CD4-positive, alpha-beta T cell treated with Interleukin-4 for 4 hours (primary cell): ENCODE measurements at regions not wholly inside any gene's neighbourhood (a gene's known extent, or its start where the extent isn't known, plus 50 kb on each side); places are given as distances from the start of the nearest gene placed in this dataset.

ENCODE experiments used
- DNase-seq: peaks from one replicate; pipeline ENCODE4 v3.0.0-alpha.2; 2020

DNA sequence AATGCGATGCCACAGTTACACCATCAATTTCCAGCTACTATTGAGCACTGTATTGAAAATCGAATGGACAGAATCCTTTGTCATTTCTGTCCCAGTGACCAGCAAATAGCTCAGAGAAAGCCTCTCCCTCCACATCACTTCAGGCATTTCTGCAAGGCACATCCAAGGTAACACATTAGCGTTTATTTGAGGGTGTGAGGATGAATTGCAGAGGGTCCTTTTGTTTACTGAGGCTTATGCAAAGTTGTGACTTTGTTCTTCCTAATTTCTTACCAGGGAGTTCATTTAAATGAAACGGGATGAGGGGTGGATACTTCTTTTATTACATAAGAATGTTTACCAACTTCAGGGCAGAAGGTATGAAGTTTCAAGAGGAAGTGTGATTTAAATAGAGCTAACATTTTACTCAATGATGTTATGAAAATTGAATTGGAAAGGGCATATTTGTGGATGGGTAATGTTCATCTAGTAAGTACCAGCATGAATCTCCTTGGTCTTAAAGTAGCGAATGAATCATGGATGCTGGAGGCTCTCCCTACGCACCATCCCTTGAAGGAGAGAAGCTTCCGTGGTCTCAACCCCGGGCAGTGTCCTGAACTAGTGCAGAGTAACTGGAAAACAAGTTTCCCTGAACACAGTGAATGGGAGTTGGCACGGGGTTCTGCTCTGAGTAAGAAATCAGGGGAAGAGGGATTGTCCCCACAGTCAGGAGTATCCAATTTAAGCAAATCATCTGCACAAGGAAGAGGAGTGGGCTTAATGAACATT, 756.5 kb downstream of the GALR1 start:
- DNase-seq, result no peak

DNA sequence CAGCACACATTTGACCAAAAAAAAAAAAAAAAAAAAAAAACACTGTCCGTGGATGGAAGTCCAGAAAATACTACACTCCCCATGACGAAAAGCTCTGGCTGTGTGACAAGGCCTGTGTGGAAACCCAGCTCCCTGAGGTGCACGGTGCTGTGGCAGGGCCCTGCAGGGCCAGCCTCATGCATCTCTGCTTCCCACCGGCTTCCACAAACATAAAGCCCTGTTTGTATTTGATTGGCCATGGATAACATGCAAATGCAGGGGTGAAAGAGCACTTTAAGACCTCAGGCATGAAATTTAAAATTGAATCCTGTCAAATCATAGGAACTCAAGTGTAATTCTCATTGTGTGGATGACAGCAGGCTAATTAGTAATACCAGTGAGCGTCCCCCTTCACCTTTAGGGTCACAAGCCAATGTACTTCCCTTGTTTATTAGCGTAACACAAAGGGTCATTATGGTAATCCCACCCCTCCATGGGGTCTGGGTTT, 757.2 kb downstream of the GALR1 start:
- no peak for DNase-seq

DNA sequence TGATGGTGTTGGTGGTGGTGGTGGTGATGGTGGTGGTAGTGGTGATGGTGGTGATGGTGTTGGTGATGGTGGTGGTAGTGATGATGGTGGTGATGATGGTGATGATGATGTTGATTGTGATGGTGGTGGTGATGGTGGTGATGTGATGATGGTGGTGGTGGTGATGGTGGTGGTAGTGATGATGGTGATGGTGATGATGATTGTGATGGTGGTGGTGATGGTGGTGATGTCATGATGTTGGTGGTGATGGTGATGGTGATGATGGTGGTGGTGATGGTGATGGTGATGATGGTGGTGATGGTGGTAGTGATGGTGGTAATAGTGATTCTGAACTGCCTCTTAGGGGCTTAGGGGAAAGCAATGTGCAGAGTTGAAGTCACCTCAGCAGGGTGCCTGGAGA, 760.7 kb downstream of the GALR1 start:
- no peak for DNase-seq

DNA sequence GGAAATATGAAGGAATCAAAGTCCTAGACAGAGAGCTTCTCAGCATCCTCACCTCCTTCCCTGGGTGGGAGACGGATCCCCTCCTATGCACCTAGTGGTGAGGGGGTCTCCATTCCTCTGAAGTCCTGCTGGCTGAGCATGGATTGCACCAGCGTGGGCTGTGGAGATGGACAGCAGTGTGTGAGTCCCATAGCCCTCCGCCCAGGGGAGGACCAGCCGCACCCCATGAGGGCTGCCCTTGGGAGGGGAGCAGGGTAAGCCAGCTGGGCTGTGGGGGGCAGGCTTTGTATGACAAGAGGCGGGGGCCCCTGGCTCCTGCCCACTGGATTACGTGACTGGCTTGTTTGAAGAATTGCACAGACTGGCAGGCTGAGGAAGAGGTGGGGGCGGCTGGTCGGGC, 768.2 kb downstream of the GALR1 start:
- DNase-seq, result no peak

DNA sequence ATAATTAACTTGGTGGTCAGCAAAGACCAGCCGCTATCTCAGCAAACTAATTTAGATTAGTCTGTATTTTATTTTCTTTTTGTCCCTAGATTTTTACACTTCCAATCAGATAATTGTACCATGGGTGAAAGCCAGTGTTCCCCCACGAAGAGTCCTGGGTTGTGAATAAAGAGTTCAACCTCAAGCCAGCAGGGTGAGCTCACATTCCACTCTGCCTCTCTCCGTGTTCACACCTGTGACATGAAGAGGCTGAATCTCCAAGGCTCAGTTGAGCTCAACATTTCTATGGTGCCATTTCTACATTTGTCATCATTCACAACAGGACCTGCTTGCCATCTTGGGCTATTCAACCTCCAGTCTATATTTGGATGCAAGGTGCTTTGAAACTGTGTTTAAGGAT, 771.5 kb downstream of the GALR1 start:
- no peak for DNase-seq

DNA sequence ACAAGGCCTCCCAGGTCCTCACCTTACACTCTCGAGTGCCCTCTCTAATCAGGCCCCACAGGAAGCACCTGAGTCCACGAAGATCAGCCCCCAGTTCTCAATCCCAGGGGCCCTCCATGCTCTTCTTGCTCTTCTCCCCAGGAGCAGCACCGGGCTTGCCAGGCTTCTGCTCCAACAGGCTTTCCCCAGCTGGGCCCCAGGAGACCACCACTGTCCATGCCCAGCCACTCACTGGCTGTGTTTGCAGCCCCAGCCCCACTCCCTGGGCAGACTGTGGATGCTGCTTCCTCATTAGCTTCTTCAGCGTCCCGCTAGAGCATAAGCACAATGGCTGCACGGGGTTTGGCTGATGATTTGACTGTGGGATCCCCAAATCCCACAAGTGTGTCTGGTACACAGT, 781.9 kb downstream of the GALR1 start:
- DNase-seq, result no peak

DNA sequence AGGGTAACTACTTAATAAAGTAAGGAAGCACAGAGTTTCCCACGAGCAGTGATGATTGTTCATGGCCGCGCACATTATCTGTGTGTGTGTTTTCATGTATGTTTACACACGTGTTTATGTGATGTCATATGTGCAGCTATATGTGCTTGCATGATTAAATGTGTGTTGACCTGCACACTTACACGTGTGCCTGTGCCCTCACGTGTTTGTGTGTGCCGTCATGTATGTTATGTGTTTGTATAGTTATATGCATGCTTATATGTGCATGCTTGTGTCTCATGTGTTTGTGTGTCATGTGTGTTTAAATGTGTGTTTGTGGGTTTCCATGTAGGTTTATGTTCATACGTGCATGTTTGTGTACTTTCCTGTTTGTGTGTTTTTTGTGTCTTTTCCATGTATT, 782.3 kb downstream of the GALR1 start:
- no peak for DNase-seq

DNA sequence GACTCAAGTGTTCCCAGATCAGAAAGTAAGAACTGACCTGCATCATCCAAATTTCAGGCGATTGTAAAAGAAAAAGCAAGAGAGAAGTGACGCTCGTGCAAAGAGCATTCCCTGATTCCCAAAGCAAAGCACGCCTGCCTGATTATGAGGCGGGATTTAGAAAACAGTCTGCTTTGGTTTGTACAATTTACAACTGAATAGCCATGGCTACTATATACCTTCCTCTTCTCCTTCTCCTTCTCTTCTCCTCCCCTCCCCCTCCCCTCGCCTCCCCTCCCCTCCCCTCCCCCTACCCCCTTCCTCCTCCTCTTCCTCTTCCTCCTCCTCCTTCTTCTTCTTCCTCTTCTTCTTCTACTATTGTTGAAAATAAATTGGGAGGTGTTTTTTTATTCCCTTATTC, 782.9 kb downstream of the GALR1 start:
- DNase-seq, result no peak

DNA sequence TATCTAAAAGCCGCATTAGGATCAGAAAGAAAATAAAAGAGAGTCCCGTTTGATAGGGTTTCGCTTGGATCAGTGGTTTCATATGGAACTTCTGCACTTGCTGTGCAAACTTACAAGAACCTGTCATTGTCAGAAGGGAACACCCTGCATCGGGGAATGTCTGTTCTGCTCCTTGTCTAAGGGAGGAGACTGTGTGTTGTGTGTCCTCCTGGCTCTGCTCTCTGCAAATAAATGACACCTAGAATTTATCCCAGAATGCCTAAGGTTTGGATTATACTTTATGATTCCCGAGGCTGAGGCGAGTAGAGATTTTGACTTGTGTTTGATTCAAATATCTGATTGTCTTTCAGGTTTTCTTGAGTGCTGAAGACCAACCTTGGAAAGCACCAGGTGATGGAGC, 785.1 kb downstream of the GALR1 start:
- DNase-seq, result no peak

DNA sequence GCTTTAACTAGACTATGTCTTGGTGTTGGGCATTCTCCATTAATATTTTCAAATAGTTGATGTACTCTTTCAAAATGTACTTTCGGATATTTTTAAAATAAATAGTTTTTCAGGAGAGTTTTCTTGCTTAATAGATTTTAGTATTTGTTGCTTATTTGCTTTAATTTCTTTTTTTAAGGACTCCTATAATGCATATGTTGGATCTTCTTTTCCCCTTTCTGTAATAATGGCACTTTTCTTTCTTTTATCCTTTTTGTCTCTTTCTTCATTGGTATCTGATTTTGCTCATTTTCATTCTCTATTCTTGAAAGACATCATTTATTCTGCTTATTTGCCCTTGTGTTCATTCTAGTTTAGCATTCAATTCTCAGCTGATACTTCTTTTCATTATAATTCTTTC, 791.6 kb downstream of the GALR1 start:
- DNase-seq, result no peak

DNA sequence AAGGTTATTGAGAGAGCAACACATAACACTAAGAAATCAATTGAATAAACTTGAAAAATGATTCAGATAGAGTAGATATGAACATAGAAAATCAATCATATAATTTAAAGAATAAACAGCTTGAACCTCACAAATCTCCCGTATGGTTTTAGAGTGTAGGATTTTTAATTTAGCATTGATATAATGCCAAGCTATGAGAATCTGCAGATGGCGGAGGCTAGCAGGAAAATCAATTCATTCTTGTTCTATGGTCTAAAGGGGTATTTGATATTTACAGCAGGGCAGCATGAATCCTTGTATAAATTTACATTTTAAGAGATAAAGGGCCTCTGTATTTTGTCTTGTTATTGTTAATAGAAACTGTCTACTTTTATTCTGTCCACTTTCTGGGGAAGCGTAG, 797.0 kb downstream of the GALR1 start:
- no peak for DNase-seq

DNA sequence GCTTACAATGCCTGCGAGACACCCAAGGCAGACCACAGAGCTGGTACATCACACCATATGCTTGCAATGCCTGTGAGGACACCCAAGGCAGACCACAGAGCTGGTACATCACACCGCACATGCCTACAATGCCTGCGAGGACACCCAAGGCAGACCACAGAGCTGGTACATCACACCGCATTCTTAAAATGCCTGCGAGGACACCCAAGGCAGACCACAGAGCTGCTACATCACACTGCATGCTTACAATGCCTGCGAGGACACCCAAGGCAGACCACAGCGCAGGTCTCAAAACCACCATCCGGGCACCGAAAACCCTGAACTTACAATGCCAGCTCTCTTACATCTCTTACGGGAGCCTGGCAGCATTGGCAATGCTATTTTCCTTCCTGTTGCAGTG, 799.6 kb downstream of the GALR1 start:
- no peak for DNase-seq

DNA sequence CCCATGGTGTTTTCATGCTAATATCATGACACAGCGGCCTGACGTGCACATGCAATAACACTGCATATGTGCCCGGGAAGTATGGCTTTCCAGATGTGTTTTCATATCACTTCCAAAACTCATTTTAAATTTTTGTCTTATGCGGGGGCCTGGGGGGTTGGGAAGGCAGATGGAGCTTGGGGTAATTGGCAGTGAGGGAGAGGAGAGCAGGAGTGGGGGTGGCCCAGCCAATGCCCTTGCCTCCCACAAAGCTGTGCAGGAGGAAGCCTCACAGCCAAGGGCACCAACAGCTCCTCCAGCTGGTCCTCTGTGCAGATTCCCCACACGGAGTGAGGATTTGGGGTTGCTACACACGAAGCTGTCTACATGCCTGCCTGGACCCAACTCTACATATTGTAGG, 805.2 kb downstream of the GALR1 start:
- no peak for DNase-seq

DNA sequence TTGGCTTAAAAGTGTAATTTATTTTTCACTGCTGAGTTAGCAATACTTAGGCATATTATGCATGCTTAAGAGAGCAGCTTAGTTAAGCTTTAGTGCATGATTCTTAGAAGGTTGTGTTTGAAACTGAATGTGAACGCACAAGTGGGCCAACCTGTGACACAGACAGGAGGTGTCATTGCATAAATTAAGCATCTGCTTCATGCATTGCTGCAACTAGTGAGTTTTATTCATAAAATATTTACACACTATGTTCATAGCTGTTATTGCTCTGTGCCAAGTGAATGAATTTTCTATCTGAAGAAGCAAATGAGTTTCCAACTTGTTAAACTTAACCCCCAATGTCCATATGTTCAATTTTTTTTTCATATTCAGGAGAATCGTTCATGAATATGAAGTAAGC, 806.4 kb downstream of the GALR1 start:
- DNase-seq, result no peak

DNA sequence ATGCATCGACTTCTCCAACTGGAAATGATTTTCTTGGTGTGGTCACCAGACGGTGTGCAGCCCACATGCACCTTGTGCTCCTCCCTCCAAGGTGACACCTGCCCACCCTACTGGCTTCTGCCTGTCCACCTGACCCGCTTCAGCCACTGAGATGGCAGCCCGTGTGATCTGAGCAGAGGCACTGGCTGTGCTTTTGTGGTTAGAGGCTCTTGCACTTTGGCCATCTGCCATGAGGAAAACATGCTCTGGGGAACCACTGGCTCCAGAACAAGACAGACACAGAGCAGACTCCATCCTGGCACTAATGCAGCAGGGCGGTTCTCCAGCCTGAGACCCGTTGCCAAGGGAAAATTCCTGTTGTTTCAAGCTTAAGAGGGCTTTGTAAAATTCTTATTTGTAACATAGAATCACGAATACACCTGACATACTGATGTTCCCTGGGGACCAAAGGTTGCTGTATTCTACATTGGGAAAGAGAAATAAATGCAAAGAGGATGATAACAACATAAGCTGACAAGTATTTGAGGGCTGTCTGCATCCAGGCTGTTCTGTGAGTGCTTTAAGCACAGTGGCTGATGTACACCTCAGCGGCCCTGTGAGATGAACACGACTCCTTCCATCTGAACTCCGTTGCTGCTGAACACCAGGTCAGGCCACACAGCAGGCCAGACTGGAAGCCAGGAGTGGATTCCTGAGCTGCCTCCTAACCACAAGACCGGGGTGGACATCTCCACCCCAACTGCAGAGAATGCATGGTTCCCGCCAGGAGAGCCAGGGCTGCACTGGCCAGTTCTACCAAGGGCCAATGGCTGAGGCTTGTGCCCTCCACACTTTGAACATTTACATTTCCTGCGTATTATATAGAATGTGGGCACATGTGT, 820.4 kb downstream of the GALR1 start:
- DNase-seq, result no peak

DNA sequence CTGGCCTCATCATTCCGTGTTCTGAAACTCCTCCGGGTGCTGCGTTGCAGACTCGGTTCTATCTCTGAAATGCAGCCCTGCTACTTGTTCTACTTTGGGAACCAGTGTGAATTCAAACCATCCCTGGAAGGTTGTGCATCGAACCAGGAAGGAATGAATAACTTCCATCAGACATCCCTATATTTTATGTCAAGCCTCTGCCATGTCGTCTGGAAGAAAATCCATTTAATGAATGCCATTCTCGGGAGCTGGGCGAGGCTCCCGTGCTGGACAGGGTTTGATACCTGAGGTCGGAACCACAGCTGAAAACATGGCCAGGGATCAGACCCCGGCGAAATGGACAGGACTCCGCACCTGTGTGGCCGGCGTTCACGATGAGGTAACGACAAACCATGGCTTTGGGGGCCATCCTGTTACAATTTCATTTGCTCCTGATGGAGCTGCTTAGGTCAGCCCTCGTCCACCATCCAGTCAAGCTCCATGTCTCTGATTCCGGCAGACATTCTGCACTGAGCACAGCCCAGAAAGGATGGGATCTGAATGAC, 821.6 kb downstream of the GALR1 start:
- DNase-seq, result no peak

DNA sequence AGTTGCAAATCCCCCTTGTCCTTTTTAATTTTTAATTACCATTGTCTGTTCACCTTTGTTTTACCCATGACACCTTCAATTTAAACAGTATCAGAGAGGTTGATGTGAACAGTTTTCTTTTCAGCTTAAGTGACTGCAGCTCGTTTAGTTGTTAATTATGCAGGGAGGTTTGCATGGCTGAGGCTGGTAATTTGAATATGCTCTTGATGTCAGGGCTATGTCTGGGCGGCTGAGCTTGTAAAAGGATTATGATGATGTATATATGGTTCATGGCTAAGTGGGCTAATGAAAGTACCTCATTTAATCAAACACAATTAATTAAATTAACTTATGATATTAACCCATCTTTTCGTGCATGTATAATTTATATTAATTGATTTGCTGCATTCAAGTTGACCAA, 822.1 kb downstream of the GALR1 start:
- DNase-seq, result no peak

DNA sequence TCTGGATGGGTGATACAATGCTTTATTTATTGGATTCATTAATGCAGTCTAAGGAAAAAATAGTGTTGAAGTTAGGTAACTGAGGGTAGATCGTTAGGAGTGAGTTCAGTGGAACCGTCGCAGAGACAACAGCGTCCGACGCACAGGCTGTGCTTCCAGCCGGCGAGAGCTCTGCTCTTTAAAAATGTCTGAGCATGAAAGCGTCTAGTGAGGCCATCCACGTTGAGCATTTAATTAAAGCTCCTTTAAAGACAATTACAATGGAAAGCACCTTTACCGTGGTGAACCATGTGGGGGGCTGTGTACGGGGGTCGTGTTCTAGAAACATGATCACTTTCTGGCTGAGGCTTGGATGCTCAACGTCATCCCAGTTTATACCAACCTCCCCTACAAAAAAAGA, 822.7 kb downstream of the GALR1 start:
- no peak for DNase-seq

DNA sequence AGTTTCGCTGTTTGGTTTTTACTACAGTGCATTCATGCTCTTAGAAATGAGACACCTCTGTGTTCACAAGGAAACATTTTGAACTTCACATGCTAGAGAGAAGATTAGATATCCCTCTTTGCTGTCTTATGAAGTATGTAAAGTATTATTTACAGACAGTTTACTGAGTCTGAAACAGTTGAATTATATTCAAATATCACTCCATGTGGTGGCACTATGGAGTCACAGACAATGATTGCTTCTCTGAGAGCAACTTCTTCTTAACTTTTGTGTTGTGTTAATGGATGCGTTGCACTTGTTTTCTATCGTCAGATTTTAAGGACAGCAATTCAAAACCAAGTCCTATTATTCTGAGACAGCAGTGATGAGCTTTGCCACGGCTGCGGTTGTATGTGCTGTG, 823.6 kb downstream of the GALR1 start:
- no peak for DNase-seq

DNA sequence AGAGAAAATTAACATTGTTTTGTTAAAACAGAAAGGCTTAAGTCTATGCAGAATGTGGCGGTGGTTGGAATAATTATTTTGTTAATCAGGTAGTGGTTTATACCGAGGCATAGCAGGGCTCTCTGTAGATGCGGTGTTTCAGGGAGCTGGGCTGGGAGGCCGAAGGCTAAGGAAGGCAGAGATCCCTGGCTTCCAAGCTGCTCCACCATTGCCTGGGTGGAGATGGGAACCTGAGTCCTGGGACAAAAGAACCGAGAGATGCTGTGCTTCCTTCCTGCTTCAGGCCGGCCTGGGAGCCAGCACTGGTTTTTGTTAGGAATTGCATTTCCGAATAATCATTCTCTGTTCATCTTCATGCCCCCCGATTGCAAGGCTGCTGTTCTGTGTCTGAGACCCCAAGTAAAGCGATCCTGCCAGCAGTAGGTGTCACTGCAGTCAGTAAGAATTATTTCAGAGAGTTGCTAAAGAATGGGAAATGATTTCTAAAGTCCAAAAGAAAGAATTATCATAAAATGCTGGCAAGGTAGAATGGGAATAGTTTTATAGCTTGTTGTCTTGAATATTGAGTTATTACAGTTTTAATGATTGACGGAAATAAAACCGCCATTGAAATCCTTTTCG, 824.9 kb downstream of the GALR1 start:
- DNase-seq, result no peak

DNA sequence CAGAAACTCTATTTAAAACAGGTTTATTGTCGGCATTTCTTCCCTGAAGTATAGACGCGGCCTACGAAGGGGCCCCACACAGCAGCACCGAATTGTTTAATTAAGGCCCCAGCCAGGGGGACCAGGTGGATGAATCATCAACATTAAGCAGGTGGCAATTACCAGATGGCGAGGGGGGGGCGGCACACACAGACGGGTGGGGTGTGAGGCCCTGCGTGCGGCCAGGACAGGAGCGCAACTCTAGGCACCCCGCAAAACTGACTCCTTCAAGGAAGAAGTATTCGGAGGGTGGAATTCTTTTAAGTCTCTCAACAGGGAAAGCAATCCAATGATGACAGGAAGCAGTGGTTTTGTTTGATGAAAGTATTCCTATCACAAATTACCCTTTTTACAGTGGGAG, 830.4 kb downstream of the GALR1 start:
- no peak for DNase-seq

DNA sequence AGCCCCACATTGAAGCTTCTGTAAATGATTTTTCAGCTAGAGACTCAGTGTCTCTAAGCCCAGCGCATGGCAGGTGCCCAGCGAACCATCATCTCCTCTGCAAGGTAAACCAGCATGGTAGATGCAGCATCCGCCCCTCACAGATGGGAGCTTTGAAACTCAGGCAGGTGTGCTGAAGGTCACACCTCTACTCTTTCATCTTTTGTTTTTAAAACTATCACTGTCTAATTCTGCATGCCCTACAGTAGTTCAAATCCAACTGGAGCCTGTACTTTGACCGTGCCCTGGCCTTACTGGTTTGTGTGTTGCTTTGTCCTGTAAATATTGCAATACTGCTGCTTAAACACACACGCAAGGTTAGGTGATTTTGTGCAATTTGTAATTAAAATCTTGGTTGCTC, 831.1 kb downstream of the GALR1 start:
- DNase-seq, result no peak

DNA sequence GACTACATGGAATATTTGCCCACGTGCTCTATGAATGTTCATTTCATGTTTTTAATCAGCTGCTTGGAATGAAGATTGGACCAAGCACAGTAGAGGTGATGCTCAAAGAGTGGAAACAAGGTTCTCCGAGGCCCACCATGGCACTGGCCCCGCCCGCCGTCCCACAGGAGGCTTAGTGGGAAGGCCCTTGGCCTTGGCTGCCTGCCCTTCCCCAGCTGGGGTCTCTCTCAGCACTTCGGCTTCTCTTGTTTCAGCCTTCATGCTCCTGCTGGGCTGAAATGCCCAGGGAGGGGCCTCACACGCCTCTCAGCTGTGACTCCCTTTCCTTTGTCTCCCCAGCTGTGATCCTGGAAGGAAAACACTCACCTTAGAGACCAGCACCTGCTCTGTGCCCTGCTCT, 833.2 kb downstream of the GALR1 start:
- no peak for DNase-seq
